Activated B cell treated with CpG ODN at 0.5 μM for 24 hours (primary cell): ENCODE measurements at regions not wholly inside any gene's neighbourhood (a gene's known extent, or its start where the extent isn't known, plus 50 kb on each side); places are given as distances from the start of the nearest gene placed in this dataset.

Experiments used
- ATAC-seq: fragments of 200-7000 bp; cut with Tn5 transposase; one replicate; pipeline ENCODE4 v1.10.0; 2021; ENCODE audit warnings: low read depth, mild to moderate bottlenecking, moderate library complexity
- CTCF ChIA-PET: fragments of 350-600 bp; sonication (Branson Sonifier 250); formaldehyde crosslinking; loops from one replicate; lab custom pipeline; 2021; ENCODE audit warnings: antibody characterized with exemption; lab: Charles Lee
- POLR2A ChIA-PET: fragments of 350-600 bp; sonication (Branson Sonifier 250); formaldehyde crosslinking; loops from one replicate; lab custom pipeline; 2021; ENCODE audit warnings: antibody characterized with exemption; lab: Charles Lee
- DNase-seq: peaks from one replicate; pipeline ENCODE4 v3.0.0; 2022
- H3K27ac Mint-ChIP-seq: one replicate; pipeline ENCODE4 v1.8.0; 2020; ENCODE audit warnings: mixed read lengths
- H3K27me3 Mint-ChIP-seq: one replicate; pipeline ENCODE4 v1.8.0; 2021; ENCODE audit warnings: mixed read lengths
- H3K36me3 Mint-ChIP-seq: one replicate; pipeline ENCODE4 v1.8.0; 2021; ENCODE audit warnings: low read depth, mixed read lengths
- H3K4me1 Mint-ChIP-seq: one replicate; pipeline ENCODE4 v1.8.0; 2021; ENCODE audit warnings: mixed read lengths
- H3K4me3 Mint-ChIP-seq: one replicate; pipeline ENCODE4 v1.8.0; 2020; ENCODE audit warnings: mild to moderate bottlenecking, mixed read lengths
- H3K9me3 Mint-ChIP-seq: one replicate; pipeline ENCODE4 v1.8.0; 2020; ENCODE audit warnings: mixed read lengths
- CTCF ChIP-seq: fragments of 200-600 bp; IDR thresholded peaks from one replicate; pipeline ENCODE4 v1.8.0; 2022; ENCODE audit warnings: antibody characterized with exemption, mild to moderate bottlenecking
- intact Hi-C: fragments of 100-400 bp; cut with micrococcal nuclease; formaldehyde crosslinking; loops from one replicate; pipeline ENCODE4 v1.15.1; 2024

- Mint-ChIP-seq H3K9me3 (no peaks in the 10 kb centered on the region), H3K36me3 (no peaks in the 10 kb centered on the region), H3K27me3 (peaks cover 2% of the 10 kb centered on the region), H3K27ac (no peak overlapping the region), H3K4me1 (no peaks in the 10 kb centered on the region), H3K4me3 (no peak overlapping the region)
- intact Hi-C loops: no loop called here
- ATAC-seq (no peak), DNase-seq (no peak)
- TF ChIP-seq CTCF: no peak
- ChIA-PET POLR2A (no interaction called here), CTCF (no interaction called here)
Measured at GRCh38 chr14:34093883-34094282, 143.0 kb upstream of the EGLN3 start.

DNA sequence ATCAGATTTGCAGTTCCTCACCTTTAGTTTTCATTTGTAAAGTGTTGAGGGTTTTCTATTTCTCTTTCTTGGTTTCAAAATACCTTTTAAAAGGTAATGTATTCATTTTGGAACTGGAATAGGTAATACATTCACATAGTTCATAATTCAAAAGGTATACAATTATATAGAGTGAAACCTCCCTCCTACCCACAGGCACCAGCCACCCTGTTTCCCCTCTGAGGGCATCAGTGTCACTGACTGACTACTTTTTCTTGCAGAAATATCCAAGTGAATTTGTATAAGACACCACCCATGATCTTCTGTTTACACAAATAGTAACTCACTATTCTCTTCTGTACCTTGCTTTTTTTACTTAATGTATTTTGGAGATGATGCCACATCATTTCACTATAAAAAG is 139.6 kb upstream of the EGLN3 start:
- H3K27me3 Mint-ChIP-seq: no peaks in the 10 kb centered on the region
- H3K4me3 Mint-ChIP-seq: no peak overlapping the region
- ChIA-PET POLR2A (no interaction called here), CTCF (no interaction called here)
- peaks cover 3% of the 10 kb centered on the region for H3K9me3 Mint-ChIP-seq
- H3K27ac Mint-ChIP-seq: no peak overlapping the region
- intact Hi-C loops: no loop called here
- TF ChIP-seq CTCF: no peak
- no peak for ATAC-seq
- DNase-seq: no peak
- H3K4me1 Mint-ChIP-seq: no peaks in the 10 kb centered on the region
- H3K36me3 Mint-ChIP-seq: no peaks in the 10 kb centered on the region

GRCh38 chr14:34088914-34089313 is 138.0 kb upstream of the EGLN3 start:
- Mint-ChIP-seq H3K4me3 (no peak overlapping the region), H3K36me3 (no peaks in the 10 kb centered on the region), H3K27ac (no peak overlapping the region), H3K9me3 (peaks cover 3% of the 10 kb centered on the region), H3K4me1 (no peaks in the 10 kb centered on the region), H3K27me3 (no peaks in the 10 kb centered on the region)
- no peak for DNase-seq
- no peak for TF ChIP-seq CTCF
- POLR2A ChIA-PET: no interaction called here
- intact Hi-C loops: no loop called here
- CTCF ChIA-PET: no interaction called here
- ATAC-seq: no peak

GRCh38 chr14:34087571-34087970 is 136.7 kb upstream of the EGLN3 start:
- DNase-seq (no peak), ATAC-seq (no peak)
- intact Hi-C loops: no loop called here
- TF ChIP-seq CTCF: no peak
- Mint-ChIP-seq H3K27ac (no peak overlapping the region), H3K27me3 (no peaks in the 10 kb centered on the region), H3K4me3 (no peak overlapping the region), H3K4me1 (no peaks in the 10 kb centered on the region), H3K9me3 (peaks cover 3% of the 10 kb centered on the region), H3K36me3 (no peaks in the 10 kb centered on the region)
- POLR2A ChIA-PET: no interaction called here
- CTCF ChIA-PET: no interaction called here

- intact Hi-C loops: no loop called here
Measured at GRCh38 chr14:34086223-34086757, 135.4 kb upstream of the EGLN3 start.

More at GRCh38 chr14:34086223-34086757, 135.4 kb upstream of the EGLN3 start:
- no peak overlapping the region for H3K4me3 Mint-ChIP-seq
- no peak for TF ChIP-seq CTCF
- H3K27me3 Mint-ChIP-seq: no peaks in the 10 kb centered on the region
- CTCF ChIA-PET: no interaction called here
- no peak for DNase-seq
- H3K4me1 Mint-ChIP-seq: no peaks in the 10 kb centered on the region
- no peak overlapping the region for H3K27ac Mint-ChIP-seq
- H3K9me3 Mint-ChIP-seq: peaks cover 3% of the 10 kb centered on the region
- H3K36me3 Mint-ChIP-seq: no peaks in the 10 kb centered on the region
- POLR2A ChIA-PET: no interaction called here
- no peak for ATAC-seq
